COR-L47 (cell line): ENCODE measurements at regions not wholly inside any gene's neighbourhood (a gene's known extent, or its start where the extent isn't known, plus 50 kb on each side); places are given as distances from the start of the nearest gene placed in this dataset.
"Not testable (repeated sequence)": the region's sequence is repeated elsewhere in the genome, so short reads cannot be mapped to it uniquely, and the experiment has no call there.

Experiments
- DNase-seq: peaks from one replicate; lab custom pipeline; 2025; lab: John Stamatoyannopoulos, UW

GRCh38 chr10:131581547-131581946, 270.0 kb upstream of the TCERG1L start:
- not testable (repeated sequence) for DNase-seq

GRCh38 chr10:131584287-131584686, 272.8 kb upstream of the TCERG1L start:
- no peak for DNase-seq

GRCh38 chr10:131585761-131586160, 274.2 kb upstream of the TCERG1L start:
- no peak for DNase-seq

GRCh38 chr10:131586958-131587357, 275.4 kb upstream of the TCERG1L start:
- DNase-seq, result no peak

GRCh38 chr10:131587976-131588680, 276.6 kb upstream of the TCERG1L start:
- DNase-seq, result no peak

GRCh38 chr10:131588704-131589220, 277.2 kb upstream of the TCERG1L start:
- no peak for DNase-seq

GRCh38 chr10:131590567-131590966, 279.0 kb upstream of the TCERG1L start:
- no peak for DNase-seq

GRCh38 chr10:131591936-131592335, 280.4 kb upstream of the TCERG1L start:
- DNase-seq, result no peak

- DNase-seq, result no peak
Observed at GRCh38 chr10:131609176-131609575, 291.6 kb upstream of the PPP2R2D start.

- no peak for DNase-seq
Observed at GRCh38 chr10:131615150-131615549, 285.7 kb upstream of the PPP2R2D start.

GRCh38 chr10:131616040-131616439, 284.8 kb upstream of the PPP2R2D start:
- no peak for DNase-seq

- DNase-seq, result no peak
Observed at GRCh38 chr10:131617113-131617858, 283.5 kb upstream of the PPP2R2D start.

GRCh38 chr10:131618587-131619267, 282.1 kb upstream of the PPP2R2D start:
- no peak for DNase-seq

GRCh38 chr10:131620314-131620713, 280.5 kb upstream of the PPP2R2D start:
- DNase-seq, result no peak

GRCh38 chr10:131620904-131621303, 279.9 kb upstream of the PPP2R2D start:
- DNase-seq, result no peak

GRCh38 chr10:131621784-131622624, 278.8 kb upstream of the PPP2R2D start:
- no peak for DNase-seq

GRCh38 chr10:131625041-131625440, 275.8 kb upstream of the PPP2R2D start:
- DNase-seq, result no peak

- no peak for DNase-seq
Observed at GRCh38 chr10:131626274-131626673, 274.5 kb upstream of the PPP2R2D start.

- DNase-seq, result no peak
Observed at GRCh38 chr10:131629026-131629770, 271.6 kb upstream of the PPP2R2D start.

GRCh38 chr10:131630772-131631258, 270.0 kb upstream of the PPP2R2D start:
- DNase-seq, result no peak

- DNase-seq, result no peak
Observed at GRCh38 chr10:131631619-131632018, 269.2 kb upstream of the PPP2R2D start.
